DMS153 treated with DMSO at 0.1 percent for 48 hours (cell line): ENCODE measurements at regions not wholly inside any gene's neighbourhood (a gene's known extent, or its start where the extent isn't known, plus 50 kb on each side); places are given as distances from the start of the nearest gene placed in this dataset.

ENCODE experiments used
- DNase-seq: peaks from one replicate; lab custom pipeline; 2025; ENCODE audit not compliant: unreplicated experiment; lab: John Stamatoyannopoulos, UW

GRCh38 chr3:127404221-127405009, 116.6 kb upstream of the PRR20G start:
- DNase-seq: no peak

GRCh38 chr3:127403795-127404194, 115.9 kb upstream of the PRR20G start:
- DNase-seq: no peak

GRCh38 chr3:127399154-127399553, 111.3 kb upstream of the PRR20G start:
- DNase-seq: no peak

- no peak for DNase-seq
Measured at GRCh38 chr3:127396473-127396872, 108.6 kb upstream of the PRR20G start.

GRCh38 chr3:127395663-127396355, 108.0 kb upstream of the PRR20G start:
- no peak for DNase-seq

- no peak for DNase-seq
Measured at GRCh38 chr3:127394984-127395662, 107.3 kb upstream of the PRR20G start.

- no peak for DNase-seq
Measured at GRCh38 chr3:127394031-127394430, 106.2 kb upstream of the PRR20G start.

- DNase-seq: no peak
Measured at GRCh38 chr3:127393131-127393820, 105.4 kb upstream of the PRR20G start.

- DNase-seq: no peak
Measured at GRCh38 chr3:127392156-127392490, 104.3 kb upstream of the PRR20G start.

GRCh38 chr3:127391436-127392155, 103.8 kb upstream of the PRR20G start:
- no peak for DNase-seq

- no peak for DNase-seq
Measured at GRCh38 chr3:127390365-127391025, 102.6 kb upstream of the PRR20G start.

GRCh38 chr3:127389913-127390312, 102.1 kb upstream of the PRR20G start:
- DNase-seq: no peak

- DNase-seq: no peak
Measured at GRCh38 chr3:127389420-127389819, 101.6 kb upstream of the PRR20G start.

- no peak for DNase-seq
Measured at GRCh38 chr3:127388427-127388826, 100.6 kb upstream of the PRR20G start.

- no peak for DNase-seq
Measured at GRCh38 chr3:127387556-127388153, 99.8 kb upstream of the PRR20G start.

GRCh38 chr3:127387119-127387518, 99.3 kb upstream of the PRR20G start:
- DNase-seq: no peak

GRCh38 chr3:127386490-127386889, 98.6 kb upstream of the PRR20G start:
- no peak for DNase-seq

- no peak for DNase-seq
Measured at GRCh38 chr3:127385540-127385870, 97.7 kb upstream of the PRR20G start.

- DNase-seq: no peak
Measured at GRCh38 chr3:127384717-127385539, 97.1 kb upstream of the PRR20G start.
